GM19467 (cell line): ENCODE measurements at regions not wholly inside any gene's neighbourhood (a gene's known extent, or its start where the extent isn't known, plus 50 kb on each side); places are given as distances from the start of the nearest gene placed in this dataset.
A peak's percentile ranks its signal among the peaks of the same experiment; 100 is the strongest.
"Not testable (repeated sequence)": the region's sequence is repeated elsewhere in the genome, so short reads cannot be mapped to it uniquely, and the experiment has no call there.

Source experiments
- ATAC-seq: cut with Tn5 transposase; IDR thresholded peaks from one replicate; pipeline ENCODE4 v1.9.1; 2021; ENCODE audit warnings: mild to moderate bottlenecking, moderate library complexity; ENCODE audit not compliant: unreplicated experiment

DNA sequence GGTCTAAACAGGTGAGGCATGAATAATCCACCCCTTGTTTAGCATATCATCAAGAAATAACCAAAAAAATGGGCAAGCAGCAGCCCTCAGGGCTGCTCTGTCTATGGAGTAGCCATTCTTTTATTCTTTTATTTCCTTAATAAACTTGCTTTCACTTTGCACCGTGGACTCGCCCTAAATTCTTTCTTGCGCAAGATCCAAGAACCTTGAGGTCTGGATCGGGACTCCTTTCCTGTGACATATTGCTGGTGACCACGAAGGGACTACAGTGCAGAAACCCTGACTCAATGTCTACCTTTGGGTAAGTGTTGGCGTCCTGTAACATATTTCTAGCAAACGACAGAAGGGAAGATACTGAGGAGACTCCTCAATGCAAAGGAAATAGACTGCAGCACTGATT is 1099.2 kb downstream of the FAM181B start:
- ATAC-seq = no peak

DNA sequence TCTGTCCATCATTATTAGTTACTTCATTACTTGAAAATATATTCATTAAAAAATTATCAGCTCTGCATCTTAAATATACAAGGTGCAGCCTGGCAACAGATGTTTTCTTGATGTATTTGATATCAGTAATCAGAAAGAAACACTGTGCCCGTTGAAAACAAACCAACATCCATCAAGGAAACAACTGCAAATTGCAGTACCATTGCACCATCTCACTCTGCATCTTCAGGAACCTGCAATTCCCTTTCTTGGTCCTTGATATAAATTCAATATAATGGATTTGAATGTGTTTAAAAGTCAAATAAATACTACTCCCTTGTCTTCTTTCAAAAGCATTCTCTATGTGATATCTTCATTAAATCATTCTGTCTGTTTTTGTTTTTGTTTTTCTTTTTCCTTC is 1131.2 kb downstream of the FAM181B start:
- no peak for ATAC-seq

DNA sequence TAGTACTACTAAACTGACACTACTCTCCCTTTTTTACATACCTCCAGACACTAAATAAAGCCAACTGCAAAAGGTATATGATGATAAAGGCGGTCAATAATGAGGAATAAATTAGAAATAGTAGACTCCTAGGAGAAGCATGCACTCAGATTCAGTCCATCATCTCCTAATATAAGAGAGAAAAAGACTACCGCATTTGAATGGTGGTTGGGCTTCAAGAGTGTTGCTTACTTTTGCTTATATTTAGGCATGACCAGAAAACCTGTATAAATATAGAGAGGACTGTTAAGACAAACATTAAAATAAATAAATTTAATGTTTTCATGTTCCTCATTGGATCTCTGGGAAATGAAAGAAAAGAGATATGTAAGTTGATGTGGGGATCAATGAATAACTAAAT is 1137.0 kb downstream of the FAM181B start:
- no peak for ATAC-seq

DNA sequence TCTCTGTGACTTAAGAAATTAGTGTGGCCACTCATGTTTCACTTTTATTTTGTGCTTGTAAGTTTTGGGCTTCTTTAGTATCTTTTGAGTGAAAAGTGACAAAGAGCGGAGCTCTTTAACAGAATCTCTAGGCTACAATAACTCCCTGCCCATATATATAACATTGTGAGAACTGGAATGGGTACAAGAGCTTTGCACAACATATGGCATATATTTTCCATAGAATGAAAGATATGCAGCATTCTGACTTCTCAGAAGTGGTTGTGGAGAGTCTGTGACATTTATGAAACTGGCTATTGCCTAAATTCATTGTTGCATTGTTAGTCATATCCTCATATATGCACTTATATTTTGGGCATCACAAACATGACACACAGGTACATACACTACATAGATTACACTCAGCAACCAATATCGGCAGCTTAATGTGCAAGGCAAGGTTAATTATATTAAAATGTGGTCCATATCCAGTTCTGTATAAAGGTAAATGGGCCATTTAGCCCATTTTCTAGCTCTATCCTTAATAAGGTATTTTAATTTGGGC is 1148.2 kb downstream of the FAM181B start:
- ATAC-seq = no peak

DNA sequence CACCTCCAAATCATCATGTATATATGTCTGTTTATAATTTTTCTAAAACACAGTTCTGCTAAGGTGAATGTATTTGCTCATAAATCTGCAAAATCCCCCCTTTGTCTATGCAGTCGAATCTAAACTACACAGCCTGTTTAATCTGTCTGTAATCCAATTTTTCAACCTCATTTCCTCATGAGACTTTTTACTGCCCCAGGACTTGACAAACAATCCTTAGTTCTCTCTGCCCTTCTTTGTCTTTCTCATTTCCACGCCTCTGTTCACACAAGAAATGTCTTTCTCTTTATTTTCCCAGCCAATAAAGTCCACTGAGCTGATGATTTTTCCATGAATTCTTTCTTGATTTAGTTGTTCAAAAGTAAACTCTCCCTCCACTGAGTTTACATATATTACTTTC is 1154.3 kb downstream of the FAM181B start:
- ATAC-seq = no peak

DNA sequence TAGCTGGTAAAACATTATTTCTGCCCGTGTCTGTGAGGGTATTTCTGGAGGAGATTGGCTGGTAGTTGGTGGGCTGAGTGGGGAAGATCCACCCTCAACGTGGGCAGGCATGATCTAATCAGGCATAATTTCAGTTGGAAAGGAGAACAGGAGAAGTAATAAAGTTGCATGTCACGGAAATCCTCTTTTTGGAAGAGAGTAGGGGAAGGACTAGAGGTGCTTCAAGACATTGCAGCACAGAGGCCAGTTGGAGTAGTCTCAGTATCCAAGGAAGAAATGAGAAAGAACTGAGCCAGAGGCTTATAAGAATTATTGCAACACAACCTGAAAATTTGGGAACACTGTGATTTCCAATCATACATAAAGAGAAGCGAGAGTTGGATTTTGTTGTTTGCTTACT is 1155.1 kb downstream of the FAM181B start:
- ATAC-seq = no peak

DNA sequence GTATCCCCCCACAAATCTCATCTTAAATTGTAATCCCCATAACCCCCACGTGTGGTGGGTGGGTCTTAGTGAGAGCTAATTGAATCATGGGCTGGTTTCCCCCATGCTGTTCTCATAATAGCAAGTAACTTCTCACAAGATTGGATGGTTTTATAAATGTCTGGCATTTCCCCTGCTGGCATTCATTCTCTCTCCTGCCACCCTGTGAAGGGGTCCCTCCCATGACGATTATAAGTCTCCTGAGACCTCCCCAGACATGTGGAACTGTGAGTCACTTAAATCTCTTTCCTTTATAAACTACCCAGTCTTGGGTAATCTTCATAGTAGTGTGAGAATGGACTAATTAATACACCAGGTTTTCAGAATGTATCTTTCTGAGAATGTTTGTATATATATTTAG is 1159.4 kb downstream of the FAM181B start:
- ATAC-seq = no peak

DNA sequence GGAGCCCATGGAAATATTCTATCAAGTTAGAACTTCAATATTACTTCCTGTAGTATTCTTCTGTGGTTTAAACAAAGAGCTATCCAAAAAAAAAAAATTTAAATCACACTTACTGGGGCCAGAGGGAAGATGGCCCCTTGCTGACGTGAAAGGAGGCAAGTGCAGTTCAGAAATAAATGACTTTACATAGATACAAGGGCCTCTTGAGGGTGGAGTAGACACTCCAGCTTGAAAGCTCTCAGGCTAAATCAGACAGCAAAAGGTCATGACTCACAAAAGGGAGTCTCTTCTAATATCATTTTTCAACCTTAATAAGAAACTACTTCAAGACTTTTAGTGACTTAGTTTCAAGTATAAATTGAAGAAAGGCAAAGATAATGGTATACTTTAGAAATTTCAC is 1160.3 kb downstream of the FAM181B start:
- ATAC-seq = no peak

DNA sequence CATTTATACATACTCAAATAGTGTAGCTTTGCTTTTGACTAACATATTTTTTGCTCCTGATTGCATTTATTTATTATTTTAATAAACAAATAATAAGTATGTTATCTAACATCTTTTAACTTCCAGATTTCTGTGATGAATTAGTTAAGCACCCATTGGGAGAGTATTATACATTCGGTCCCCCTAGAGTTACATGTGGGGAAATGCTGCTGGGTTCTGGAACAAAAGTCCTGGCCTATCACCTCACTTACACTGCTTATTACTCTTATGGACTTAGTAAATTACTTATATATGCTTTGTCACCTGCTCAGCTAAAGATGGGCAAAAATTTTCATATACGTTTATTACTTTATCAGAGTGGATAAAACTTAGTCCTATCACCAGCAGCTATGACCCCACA is 1163.0 kb downstream of the FAM181B start:
- no peak for ATAC-seq

DNA sequence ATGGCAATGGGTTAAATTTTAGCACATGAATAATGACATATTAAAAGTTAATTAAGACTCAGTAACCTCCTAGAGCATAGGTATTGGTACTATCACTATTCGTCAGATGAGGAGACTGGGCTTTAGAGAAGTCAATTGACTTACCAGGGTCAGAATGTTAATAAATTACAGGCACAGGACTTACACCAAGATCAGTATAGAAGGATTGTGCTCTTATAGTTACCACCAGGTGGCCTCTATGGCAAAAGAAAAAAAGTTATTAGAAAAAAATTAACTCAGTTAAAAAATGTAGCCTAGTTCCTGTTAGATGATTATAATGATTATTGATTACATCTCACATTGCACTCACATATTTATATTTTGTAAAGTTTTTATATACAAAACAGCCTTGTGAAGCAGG is 1163.7 kb downstream of the FAM181B start:
- no peak for ATAC-seq

DNA sequence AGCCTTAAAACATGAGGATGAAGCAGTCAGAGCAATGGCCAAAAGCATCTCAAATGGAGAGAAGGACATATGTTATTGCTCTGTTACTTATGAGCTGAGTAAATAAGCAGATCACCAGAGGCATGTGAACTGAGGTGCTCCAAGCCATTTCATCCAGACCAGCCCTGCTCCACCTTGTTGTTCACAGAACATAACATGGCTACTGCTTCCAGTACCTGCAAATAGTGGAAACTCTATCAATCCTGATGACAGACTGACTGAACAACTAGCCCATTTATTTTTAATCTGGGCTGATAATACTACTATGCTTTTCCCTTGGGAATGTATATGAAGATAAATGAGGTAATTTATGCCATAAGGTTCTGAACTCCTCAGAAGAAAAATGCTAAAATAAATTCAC is 1164.7 kb downstream of the FAM181B start:
- ATAC-seq = no peak

DNA sequence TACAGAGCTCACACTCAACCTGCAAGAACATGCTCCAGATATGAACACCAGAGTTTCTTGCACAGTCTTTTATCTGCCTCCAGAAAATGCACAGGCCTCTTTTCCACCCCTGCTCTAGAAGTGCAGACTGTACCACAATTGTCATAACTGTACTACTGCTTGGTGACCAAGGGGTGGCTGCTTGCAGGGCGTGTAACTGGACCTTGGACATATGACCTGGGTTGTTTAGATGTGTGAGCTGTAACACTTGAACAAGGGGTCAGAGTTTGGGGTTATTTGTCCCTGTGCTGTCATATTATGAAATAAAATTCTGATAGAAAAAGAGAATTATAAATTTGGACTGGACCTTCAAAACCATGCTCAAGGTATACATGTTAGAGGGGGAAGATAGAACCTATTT is 1185.5 kb downstream of the FAM181B start:
- no peak for ATAC-seq

DNA sequence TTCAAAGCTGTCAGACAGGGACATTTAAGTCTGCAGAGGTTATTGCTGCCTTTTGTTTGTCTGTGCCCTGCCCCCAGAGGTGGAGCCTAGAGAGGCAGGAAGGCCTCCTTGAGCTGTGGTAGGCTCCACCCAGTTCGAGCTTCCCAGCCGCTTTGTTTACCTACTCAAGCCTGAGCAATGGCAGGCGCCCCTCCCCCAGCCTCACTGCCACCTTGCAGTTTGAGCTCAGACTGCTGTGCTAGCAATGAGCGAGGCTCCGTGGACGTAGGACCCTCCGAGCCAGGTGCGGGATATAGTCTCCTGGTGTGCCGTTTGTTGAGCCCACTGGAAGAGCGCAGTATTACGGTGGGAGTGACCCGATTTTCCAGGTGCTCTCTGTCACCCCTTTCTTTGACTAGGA is 1193.9 kb downstream of the FAM181B start:
- not testable (repeated sequence) for ATAC-seq

DNA sequence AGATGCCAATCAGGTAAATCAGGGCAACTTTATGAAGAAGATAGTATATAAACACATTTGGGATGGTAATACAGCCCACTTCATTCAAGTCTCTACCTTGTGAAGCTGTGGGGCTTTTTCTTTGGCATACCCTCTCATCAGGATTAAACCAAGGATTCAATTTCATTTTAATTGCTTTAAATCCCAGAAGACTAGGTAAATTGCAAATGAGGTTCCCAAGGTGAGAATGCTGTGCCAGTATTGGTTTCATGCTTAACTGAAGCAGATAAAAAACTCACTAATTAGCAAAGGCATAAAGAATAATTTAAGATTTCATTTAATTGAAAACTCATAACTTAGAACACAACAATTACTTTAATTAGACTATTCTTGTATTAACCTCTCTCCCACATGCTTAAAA is 1218.1 kb downstream of the FAM181B start:
- no peak for ATAC-seq

DNA sequence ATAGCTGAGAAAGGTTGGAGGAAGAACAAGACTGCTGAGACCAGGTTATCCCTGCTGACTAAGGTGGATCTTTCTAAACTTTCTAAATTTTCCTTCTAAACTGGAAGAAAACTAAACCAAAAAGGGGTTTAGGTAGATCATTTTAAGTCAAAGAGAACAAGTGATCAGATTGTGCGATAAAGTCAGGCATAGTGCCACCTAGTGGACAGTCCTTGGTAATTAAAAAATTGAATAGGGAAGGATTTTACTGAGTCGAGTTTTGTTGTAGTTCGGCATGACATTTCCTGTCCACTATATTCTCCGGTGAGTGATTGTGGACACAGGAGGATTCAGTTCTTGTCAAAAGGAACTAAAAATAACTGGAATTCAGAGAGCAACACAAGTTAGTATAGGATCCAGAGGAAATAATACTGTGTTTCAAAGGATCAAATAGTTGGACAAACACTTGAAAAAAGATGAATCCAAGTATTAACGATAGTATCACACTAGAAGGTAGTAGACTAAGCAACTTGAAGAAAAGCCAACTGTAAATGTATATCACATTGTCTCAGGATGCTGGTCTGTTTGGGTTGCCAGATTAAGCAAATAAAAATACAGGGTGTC is 1236.4 kb downstream of the FAM181B start:
- peak; percentile 87 for ATAC-seq

DNA sequence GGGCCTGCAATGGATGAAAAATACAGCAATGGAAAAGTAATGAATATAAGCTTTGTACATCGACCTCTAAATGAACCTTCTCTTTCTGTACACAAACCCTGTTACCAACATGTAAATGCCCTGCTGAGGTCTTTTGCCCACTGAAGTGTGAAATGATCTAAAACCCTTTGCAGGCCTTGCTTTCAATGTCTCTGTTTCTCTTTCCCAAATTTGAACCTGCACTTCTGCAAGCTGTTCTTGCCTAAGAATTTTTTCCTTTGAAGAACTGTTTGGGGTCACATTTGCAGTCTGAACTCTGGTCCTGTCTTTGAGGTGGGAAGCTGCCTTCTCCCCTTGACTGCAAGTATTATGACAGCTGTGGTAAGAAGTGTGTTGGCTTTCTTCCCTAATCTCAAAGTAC is 1237.1 kb downstream of the FAM181B start:
- ATAC-seq = no peak

DNA sequence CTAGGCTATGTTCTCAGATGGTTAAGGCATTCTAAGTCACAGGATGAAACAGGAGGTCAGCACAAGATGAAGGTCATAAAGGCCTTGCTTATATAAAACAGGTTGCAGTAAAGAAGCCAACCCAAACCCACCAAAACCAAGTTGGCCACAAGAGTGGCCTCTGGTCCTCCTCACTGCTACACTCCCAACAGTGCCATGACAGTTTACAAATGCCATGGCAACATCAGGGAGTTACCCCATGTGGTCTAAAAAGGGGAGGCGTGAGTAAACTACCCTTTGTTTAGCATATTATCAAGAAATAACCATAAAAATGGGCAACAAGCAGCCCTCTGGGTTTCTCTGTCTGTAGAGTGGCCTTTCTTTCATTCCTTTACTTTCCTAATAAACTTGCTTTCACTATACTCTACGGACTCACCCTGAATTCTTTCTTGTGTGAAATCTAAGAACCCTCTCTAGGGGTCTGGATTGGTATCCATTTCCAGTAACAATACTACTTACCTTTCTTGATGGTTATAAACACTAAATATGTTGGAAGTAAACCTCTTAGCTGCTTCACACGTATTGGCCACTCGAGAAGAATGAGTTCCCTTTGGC is 1237.9 kb downstream of the FAM181B start:
- no peak for ATAC-seq

DNA sequence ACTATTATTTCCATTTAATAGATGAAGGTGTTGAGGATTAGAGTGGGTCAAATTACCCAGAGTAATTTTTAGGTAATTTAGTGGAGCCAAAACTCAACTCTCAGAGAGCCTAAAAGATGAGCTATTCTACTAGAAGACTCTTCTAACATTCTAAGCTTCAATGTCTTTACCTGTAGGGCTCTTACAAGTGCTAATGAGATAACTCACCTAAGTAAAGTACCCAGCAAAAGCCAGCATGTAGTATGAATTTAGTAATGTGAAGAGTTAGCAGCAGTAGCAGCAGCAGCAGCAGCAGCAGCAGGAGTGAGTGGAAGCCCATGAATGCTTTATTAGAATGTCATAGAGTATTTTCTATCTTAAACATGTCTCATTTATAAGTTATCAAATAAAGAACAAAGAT is 1239.2 kb downstream of the FAM181B start:
- ATAC-seq = no peak

DNA sequence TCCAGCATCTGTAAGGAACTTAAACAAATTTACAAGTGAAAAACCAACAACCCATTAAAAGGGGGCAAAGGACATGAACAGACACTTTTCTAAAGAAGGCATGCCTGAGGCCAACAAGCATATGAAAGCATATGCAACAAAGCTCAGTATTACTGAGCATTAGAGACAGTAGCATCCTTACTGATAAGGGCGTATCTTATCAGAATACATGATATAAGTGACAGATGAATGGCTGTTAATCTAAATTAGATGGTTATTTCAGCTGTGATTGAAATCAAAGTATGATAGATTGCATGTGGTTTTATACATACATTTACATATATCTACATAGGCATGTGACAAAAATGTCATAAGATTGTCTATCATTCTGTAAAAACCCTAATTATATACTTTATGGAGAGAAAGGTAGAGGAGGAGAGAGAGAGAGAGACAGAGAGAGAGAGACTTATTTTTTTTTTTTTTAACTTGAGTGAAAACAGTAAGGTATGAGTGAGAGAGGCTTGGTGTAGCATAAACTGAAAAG is 1240.7 kb downstream of the FAM181B start:
- ATAC-seq = no peak

DNA sequence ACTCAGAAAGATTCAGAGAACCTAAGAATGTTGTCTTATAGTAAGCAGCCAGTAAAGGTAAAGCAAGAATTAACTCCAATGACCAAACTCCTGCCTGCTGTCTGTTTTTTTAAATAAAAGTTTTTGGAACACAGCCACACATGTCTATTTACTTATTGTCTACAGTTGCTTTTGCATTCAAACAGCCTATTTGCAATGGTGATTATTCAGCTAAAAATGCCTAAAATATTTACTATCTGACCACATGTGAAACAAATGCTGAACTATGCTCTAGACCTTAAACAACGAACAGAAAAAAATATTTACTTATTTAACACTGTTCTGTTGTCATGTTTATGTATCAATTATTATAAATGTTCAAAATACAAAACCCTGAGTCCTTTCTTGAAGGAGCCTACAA is 1246.6 kb downstream of the FAM181B start:
- ATAC-seq = no peak

DNA sequence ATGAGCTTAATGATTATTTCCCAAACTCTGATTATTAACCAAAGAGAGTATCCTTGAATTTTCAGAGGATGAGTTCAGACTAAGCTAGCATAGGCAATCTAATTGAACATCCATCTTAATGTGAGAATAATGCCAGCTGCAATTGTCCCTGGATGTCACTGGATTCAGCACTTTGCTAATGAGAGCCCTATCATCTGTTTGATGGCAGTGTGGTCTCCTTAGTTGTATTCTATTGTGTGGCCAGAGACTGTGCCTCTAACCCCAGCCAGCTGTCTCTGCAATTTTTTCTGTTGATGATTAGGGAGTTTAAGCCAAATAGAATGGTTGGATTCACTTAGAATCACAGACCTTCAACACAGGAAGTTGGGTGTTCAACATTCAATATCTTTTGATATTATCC is 1249.5 kb downstream of the FAM181B start:
- ATAC-seq = no peak

DNA sequence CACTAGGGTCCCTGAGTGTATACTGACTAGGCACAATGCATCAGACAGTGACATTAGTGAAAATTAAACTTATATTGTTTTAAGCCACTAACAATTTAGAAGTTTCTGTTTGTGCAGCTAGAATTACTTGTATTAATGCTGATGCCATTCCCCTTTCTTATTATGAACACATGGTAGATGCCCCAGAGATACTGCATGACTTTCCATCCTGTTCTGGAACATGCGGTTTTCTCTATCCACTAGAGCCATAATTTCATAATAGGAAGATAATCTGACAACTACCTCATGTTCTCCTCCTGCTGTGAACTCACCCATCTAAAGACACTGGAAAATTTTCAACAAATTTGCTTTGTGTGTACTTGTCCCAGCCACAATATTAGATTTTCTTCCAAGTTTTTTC is 1256.4 kb downstream of the FAM181B start:
- ATAC-seq = no peak

DNA sequence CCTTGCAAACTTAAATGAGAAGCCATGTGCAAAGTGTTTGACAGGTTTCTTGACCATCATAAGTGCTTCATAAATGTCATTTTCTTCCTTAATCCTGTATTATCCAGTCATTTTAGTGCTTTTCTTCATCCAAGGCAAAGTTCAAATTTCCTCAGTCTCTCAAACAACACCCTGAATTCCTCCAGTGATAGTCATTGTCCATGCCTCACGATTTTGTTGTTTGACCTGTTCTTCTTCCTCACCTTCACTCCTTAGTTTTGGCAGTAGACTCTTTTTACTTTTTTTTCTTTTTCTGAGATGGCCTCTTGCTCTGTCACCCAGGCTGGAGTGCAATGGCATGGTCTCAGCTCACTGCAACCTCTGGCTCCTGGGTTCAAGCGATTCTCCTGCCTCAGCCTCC is 1257.3 kb downstream of the FAM181B start:
- ATAC-seq = no peak
